ENCODE measurements at regions not wholly inside any gene's neighbourhood (a gene's known extent, or its start where the extent isn't known, plus 50 kb on each side); places are given as distances from the start of the nearest gene placed in this dataset.

DNA sequence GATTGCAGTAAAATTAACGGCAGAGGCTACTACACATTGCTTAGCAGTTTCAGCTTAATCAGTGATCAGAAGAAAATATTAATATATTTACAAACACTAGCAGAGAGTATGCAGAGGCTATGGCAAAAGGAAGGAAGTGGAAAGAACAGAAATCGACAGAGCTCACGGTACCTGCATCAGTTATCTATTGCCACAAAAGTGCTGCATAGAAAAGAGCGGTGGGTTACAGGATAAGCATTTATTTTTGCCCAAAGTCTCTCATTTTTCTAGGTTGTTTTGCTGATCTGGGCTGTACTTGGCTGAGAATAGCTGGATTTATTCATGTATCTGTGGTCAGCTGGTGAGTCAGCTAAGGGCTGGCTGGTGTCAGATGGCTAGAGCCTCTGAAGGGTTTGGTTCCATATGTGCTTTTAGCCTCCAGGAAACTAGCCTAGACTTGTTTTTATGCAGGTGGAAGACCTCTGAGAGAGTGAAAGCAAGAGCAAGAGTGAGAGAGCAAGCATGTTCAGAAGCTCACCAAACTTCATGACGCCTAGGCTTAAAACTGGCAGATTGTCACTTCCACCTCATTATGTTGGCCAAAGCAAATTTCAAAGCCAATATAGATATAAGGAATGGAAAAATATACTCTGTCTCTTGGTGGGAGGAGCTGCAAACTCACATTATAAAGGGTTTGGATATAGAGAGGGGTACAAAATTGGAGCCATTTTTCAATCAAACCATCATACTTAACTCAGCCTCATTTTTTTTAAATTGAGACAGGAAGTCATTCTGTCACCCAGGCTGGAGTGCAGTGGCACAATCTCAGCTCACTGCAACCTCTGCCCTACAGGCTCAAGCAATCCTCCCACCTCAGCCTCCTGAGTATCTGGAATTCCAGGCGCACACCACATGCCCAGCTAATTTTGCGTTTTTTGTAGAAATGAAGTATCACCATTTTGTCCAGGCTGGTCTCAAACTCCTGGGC is 153.2 kb upstream of the RPL34 start:
- WGBS = 89% methylated on average over 6 of the region's 7 CpGs
- no peaks in the 10 kb centered on the region for H3K27me3 ChIP-seq (ENCODE audit: control insufficient read depth in 1 of 2, insufficient read depth in 1 of 2, low read length in 2 of 2)
- no peak overlapping the region for H2BK15ac ChIP-seq (ENCODE audit: low read depth, poor library complexity, severe bottlenecking)
- H4K91ac ChIP-seq (ENCODE audit: low read length) = no peak overlapping the region
- H3K4me1 ChIP-seq (ENCODE audit: control insufficient read depth, insufficient read depth, low read depth, low read length) = peaks cover 3% of the 10 kb centered on the region
- H3K18ac ChIP-seq (ENCODE audit: low read depth in 1 of 2, low read length in 2 of 2) = peak overlapping the region; percentile 76 to 90
- H3K9ac ChIP-seq (ENCODE audit: low read length) = no peak overlapping the region
- peak overlapping the region; percentile 90 for H3K27ac ChIP-seq (ENCODE audit: low read length, poor library complexity, severe bottlenecking)
- H3K14ac ChIP-seq (ENCODE audit: low read length in 2 of 2) = no peak overlapping the region
- no peak overlapping the region for H4K8ac ChIP-seq (ENCODE audit: low read length)
- H3K4me2 ChIP-seq (ENCODE audit: low read length, poor library complexity, severe bottlenecking) = peak overlapping the region; percentile 46
- peak overlapping the region; percentile 6 to 95 for H3K4ac ChIP-seq (ENCODE audit: low read depth in 1 of 2, low read length in 2 of 2)
- no peak overlapping the region for H3K4me3 ChIP-seq (ENCODE audit: insufficient read depth in 1 of 2, low read depth in 1 of 2, low read length in 2 of 2)
- H2BK120ac ChIP-seq (ENCODE audit: low read depth, low read length) = no peak overlapping the region
- peak overlapping the region; percentile 79 for H2BK5ac ChIP-seq (ENCODE audit: low read depth, low read length, poor library complexity, severe bottlenecking)
- H3K9me3 ChIP-seq (ENCODE audit: control insufficient read depth, low read length) = no peaks in the 10 kb centered on the region
- no peak overlapping the region for H2AK5ac ChIP-seq (ENCODE audit: low read length, severe bottlenecking)
- no peaks in the 10 kb centered on the region for H3K79me1 ChIP-seq (replicated peaks; ENCODE audit: low read length, poor library complexity, severe bottlenecking)
- no peaks in the 10 kb centered on the region for H3K36me3 ChIP-seq (ENCODE audit: control insufficient read depth in 1 of 2, insufficient read depth in 2 of 2, low read depth in 1 of 2, low read length in 2 of 2)
- peak overlapping the region in 1 of 2 experiments; percentile 97 for H2BK12ac ChIP-seq (ENCODE audit: low read length in 2 of 2)
- DNase-seq = peak; percentile 84
- H3K23ac ChIP-seq (ENCODE audit: low read length in 2 of 2) = no peak overlapping the region
- H2AFZ ChIP-seq (ENCODE audit: low read depth, low read length) = no peak overlapping the region

DNA sequence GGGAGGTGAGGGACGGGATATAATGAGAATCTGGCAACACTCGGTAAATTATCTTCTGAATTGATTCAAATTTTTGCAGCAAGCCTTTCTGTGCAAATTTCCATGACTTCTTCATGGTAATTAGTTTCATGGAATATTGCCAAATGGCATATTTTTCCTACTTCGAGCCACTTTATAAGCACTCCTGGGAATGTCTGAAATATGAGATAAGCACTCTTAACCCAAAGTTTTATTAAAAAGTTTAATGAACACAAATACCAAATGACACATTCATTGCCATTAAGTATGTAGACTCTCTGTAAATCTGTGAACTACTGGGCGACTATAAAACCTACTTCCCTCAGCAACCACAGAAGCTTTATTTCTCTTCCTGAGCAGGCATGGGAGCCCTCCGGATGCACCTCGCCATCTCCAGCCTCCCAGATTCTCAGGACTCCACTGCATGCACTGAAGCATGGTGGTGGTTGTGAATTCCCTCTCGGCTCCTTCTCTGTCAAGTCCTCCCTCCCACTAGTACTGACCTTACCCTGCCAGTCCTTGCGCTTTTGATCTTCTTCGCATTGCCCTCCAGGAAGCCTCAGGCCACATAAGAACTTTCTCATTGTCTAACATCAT is 154.4 kb upstream of the RPL34 start:
- WGBS = 95% methylated on average over 8 of the region's 9 CpGs
- Histone ChIP-seq H3K14ac (ENCODE audit: low read length in 2 of 2) (peak overlapping the region in 1 of 2 experiments; percentile 60), H4K91ac (ENCODE audit: low read length) (no peak overlapping the region), H3K4me1 (ENCODE audit: control insufficient read depth, insufficient read depth, low read depth, low read length) (peaks cover 3% of the 10 kb centered on the region), H3K4me2 (ENCODE audit: low read length, poor library complexity, severe bottlenecking) (no peak overlapping the region), H3K4me3 (ENCODE audit: insufficient read depth in 1 of 2, low read depth in 1 of 2, low read length in 2 of 2) (no peak overlapping the region), H3K9ac (ENCODE audit: low read length) (no peak overlapping the region), H3K36me3 (ENCODE audit: control insufficient read depth in 1 of 2, insufficient read depth in 2 of 2, low read depth in 1 of 2, low read length in 2 of 2) (no peaks in the 10 kb centered on the region), H3K79me1 (replicated peaks; ENCODE audit: low read length, poor library complexity, severe bottlenecking) (no peaks in the 10 kb centered on the region), H3K27ac (ENCODE audit: low read length, poor library complexity, severe bottlenecking) (no peak overlapping the region), H2AK5ac (ENCODE audit: low read length, severe bottlenecking) (peak overlapping the region; percentile 2), H2BK12ac (ENCODE audit: low read length in 2 of 2) (peak overlapping the region; percentile 65 to 96), H3K4ac (ENCODE audit: low read depth in 1 of 2, low read length in 2 of 2) (peak overlapping the region in 1 of 2 experiments; percentile 69), H3K27me3 (ENCODE audit: control insufficient read depth in 1 of 2, insufficient read depth in 1 of 2, low read length in 2 of 2) (no peaks in the 10 kb centered on the region), H2BK120ac (ENCODE audit: low read depth, low read length) (no peak overlapping the region), H4K8ac (ENCODE audit: low read length) (peak overlapping the region; percentile 5), H2BK15ac (ENCODE audit: low read depth, poor library complexity, severe bottlenecking) (peak overlapping the region; percentile 1), H2AFZ (ENCODE audit: low read depth, low read length) (no peak overlapping the region), H2BK5ac (ENCODE audit: low read depth, low read length, poor library complexity, severe bottlenecking) (no peak overlapping the region), H3K9me3 (ENCODE audit: control insufficient read depth, low read length) (no peaks in the 10 kb centered on the region), H3K23ac (ENCODE audit: low read length in 2 of 2) (no peak overlapping the region), H3K18ac (ENCODE audit: low read depth in 1 of 2, low read length in 2 of 2) (peak overlapping the region in 1 of 2 experiments; percentile 52)
- no peak for DNase-seq

DNA sequence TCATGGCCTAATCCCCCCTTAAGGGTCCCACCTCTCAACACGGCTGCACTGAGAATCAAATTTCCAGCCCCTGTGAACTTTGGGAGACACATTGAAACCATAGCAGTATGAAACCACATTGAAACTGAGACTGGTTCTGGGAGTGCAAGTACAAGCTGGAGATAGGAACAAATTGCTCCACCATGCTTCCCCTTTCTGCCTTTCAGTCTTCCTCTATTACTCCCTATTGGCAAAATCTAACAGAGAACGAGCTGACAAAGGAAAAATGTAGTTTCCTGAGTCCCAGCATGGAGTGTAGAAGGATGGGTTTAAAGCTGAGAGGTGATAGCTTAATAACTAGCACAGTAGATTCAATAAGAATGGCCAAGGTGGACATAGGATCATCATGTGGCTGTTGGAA is 161.7 kb upstream of the RPL34 start:
- Histone ChIP-seq H3K23ac (ENCODE audit: low read length in 2 of 2) (no peak overlapping the region), H3K9ac (ENCODE audit: low read length) (no peak overlapping the region), H4K91ac (ENCODE audit: low read length) (no peak overlapping the region), H3K18ac (ENCODE audit: low read depth in 1 of 2, low read length in 2 of 2) (no peak overlapping the region), H3K79me1 (replicated peaks; ENCODE audit: low read length, poor library complexity, severe bottlenecking) (no peaks in the 10 kb centered on the region), H3K27me3 (ENCODE audit: control insufficient read depth in 1 of 2, insufficient read depth in 1 of 2, low read length in 2 of 2) (peaks cover 0 to 8% of the 10 kb centered on the region in 2 experiments), H2AFZ (ENCODE audit: low read depth, low read length) (no peak overlapping the region), H3K9me3 (ENCODE audit: control insufficient read depth, low read length) (peaks cover 2% of the 10 kb centered on the region), H3K14ac (ENCODE audit: low read length in 2 of 2) (no peak overlapping the region), H3K36me3 (ENCODE audit: control insufficient read depth in 1 of 2, insufficient read depth in 2 of 2, low read depth in 1 of 2, low read length in 2 of 2) (no peaks in the 10 kb centered on the region), H3K27ac (ENCODE audit: low read length, poor library complexity, severe bottlenecking) (no peak overlapping the region), H2BK5ac (ENCODE audit: low read depth, low read length, poor library complexity, severe bottlenecking) (no peak overlapping the region), H3K4me1 (ENCODE audit: control insufficient read depth, insufficient read depth, low read depth, low read length) (no peaks in the 10 kb centered on the region), H3K4me2 (ENCODE audit: low read length, poor library complexity, severe bottlenecking) (no peak overlapping the region), H2BK120ac (ENCODE audit: low read depth, low read length) (no peak overlapping the region), H3K4me3 (ENCODE audit: insufficient read depth in 1 of 2, low read depth in 1 of 2, low read length in 2 of 2) (no peak overlapping the region), H3K4ac (ENCODE audit: low read depth in 1 of 2, low read length in 2 of 2) (no peak overlapping the region), H2BK15ac (ENCODE audit: low read depth, poor library complexity, severe bottlenecking) (no peak overlapping the region), H4K8ac (ENCODE audit: low read length) (no peak overlapping the region), H2AK5ac (ENCODE audit: low read length, severe bottlenecking) (no peak overlapping the region), H2BK12ac (ENCODE audit: low read length in 2 of 2) (peak overlapping the region in 1 of 2 experiments; percentile 78)
- WGBS = 77% methylated on average over 2 of the region's 2 CpGs
- DNase-seq = no peak

DNA sequence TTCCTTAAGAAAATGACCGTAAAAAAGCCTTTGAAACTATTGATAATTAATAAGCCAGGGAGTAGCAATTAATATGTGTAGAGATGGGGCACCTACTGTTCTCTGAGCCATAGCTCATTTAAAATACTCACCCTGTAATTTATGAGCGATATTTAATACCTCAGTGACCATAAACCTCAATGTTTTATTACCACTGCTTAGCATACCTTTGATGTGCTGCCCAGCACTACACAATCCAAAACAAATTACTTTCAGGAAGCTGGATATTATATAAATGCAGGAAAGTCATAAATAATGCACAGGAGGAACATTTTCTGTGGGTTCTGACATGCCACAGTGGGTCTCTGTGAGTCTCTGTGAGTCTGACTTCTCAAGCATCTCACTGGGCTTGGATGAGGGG is 166.1 kb upstream of the RPL34 start:
- Histone ChIP-seq H3K9ac (ENCODE audit: low read length) (no peak overlapping the region), H2BK15ac (ENCODE audit: low read depth, poor library complexity, severe bottlenecking) (no peak overlapping the region), H3K4me2 (ENCODE audit: low read length, poor library complexity, severe bottlenecking) (no peak overlapping the region), H3K9me3 (ENCODE audit: control insufficient read depth, low read length) (peaks cover 2% of the 10 kb centered on the region), H3K4me1 (ENCODE audit: control insufficient read depth, insufficient read depth, low read depth, low read length) (no peaks in the 10 kb centered on the region), H2BK12ac (ENCODE audit: low read length in 2 of 2) (no peak overlapping the region), H3K36me3 (ENCODE audit: control insufficient read depth in 1 of 2, insufficient read depth in 2 of 2, low read depth in 1 of 2, low read length in 2 of 2) (no peaks in the 10 kb centered on the region), H4K8ac (ENCODE audit: low read length) (no peak overlapping the region), H3K18ac (ENCODE audit: low read depth in 1 of 2, low read length in 2 of 2) (no peak overlapping the region), H3K14ac (ENCODE audit: low read length in 2 of 2) (no peak overlapping the region), H3K79me1 (replicated peaks; ENCODE audit: low read length, poor library complexity, severe bottlenecking) (no peaks in the 10 kb centered on the region), H2BK120ac (ENCODE audit: low read depth, low read length) (no peak overlapping the region), H3K23ac (ENCODE audit: low read length in 2 of 2) (no peak overlapping the region), H2BK5ac (ENCODE audit: low read depth, low read length, poor library complexity, severe bottlenecking) (no peak overlapping the region), H2AK5ac (ENCODE audit: low read length, severe bottlenecking) (no peak overlapping the region), H4K91ac (ENCODE audit: low read length) (no peak overlapping the region), H3K27me3 (ENCODE audit: control insufficient read depth in 1 of 2, insufficient read depth in 1 of 2, low read length in 2 of 2) (peaks cover 0 to 15% of the 10 kb centered on the region in 2 experiments), H2AFZ (ENCODE audit: low read depth, low read length) (no peak overlapping the region), H3K4me3 (ENCODE audit: insufficient read depth in 1 of 2, low read depth in 1 of 2, low read length in 2 of 2) (no peak overlapping the region), H3K4ac (ENCODE audit: low read depth in 1 of 2, low read length in 2 of 2) (no peak overlapping the region), H3K27ac (ENCODE audit: low read length, poor library complexity, severe bottlenecking) (no peak overlapping the region)
- no peak for DNase-seq
- WGBS = no CpG with 5 or more reads among the region's 2 CpGs
